SHP77 treated with DMSO at 0.1 percent for 48 hours (cell line): ENCODE measurements at regions not wholly inside any gene's neighbourhood (a gene's known extent, or its start where the extent isn't known, plus 50 kb on each side); places are given as distances from the start of the nearest gene placed in this dataset.

ENCODE experiments used
- DNase-seq: peaks from one replicate; lab custom pipeline; 2025; lab: John Stamatoyannopoulos, UW

DNA sequence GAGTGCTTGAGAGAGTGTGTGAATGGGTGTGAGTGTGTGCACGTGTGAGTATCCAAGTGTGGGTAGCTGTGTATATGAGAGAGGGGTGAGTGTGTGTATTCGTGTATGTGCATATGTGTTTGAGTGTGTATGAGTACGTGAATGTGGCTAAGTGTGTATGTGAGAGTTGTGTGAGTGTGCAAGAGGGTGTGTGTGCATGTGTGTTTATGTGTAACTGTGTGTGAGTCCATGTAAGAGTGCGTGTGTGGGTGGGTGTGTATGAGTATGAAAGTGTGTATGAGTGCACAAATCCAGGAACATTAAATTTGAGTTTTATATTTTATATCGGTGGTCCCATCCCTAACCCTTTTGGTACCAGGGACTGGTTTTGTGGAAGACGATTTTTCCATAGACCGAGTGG lies 156.4 kb downstream of the TENT4A start:
- no peak for DNase-seq

DNA sequence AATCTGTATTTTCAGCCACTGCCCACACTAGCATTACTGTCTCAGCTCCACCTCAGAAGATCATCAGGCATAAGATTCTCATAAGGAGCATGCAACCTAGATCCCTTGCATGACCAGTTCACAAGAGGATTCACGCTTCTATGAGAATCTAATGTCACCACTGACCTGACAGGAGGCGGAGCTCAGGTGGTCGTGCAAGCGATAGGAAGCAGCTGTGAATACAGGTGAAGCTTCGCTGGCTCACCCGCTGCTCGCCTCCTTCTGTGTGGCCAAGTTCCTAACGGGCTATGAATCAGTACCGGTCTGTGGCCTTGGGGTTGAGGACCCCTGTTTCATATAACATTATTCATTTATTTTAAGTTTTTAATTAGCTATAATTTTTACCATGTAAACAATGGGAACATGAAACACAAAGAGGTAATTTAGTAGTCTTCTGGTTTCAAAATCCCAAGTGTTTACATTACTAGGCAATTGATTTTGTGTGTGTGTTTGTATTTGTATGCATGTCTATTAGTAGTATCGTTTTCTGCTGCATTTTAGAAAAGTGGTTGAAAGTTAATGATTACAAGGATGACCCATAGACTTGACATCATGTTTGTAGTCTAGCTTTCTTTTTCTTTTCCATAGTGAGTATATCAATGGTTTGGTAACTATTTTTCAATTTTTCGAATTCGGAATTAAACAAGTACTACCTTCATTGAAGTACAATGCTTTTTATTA lies 159.4 kb downstream of the TENT4A start:
- DNase-seq = no peak

DNA sequence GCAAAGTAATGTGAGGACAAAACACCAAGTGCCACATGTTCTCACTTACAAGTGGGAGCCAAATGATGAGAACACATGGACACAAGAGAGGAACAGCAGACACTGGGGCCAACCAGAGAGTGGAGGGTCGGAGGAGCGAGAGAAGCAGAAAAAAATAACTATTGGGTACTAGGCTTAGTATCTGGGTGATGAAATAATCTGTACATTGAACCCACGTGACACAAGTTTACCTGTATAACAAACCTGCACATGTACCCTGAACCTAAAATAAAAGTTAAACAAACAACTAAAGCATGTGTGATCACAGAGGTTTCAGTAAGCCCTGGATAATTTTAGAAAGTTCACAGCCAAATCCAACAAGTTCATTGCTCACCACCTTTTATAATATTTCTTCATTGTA lies 160.1 kb downstream of the TENT4A start:
- DNase-seq = no peak

DNA sequence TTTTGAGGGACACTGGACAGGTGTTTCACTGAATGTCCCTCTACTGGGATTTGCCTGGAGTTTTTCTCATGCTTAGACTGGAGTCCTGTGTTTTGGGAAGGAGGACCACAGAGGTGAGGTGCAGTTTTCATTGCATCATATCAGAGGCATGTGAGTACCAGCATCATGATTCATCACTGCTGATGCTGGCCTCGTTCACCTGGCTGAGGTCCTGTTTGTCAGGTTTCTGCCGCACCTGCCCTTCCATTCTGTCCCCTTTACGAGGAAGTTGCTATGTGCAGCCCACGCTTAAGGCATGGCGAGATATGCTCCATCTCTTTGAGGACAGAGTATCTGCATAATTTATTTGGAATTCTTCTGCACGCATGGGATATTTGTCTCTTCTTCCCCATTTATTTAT lies 162.1 kb downstream of the TENT4A start:
- no peak for DNase-seq

DNA sequence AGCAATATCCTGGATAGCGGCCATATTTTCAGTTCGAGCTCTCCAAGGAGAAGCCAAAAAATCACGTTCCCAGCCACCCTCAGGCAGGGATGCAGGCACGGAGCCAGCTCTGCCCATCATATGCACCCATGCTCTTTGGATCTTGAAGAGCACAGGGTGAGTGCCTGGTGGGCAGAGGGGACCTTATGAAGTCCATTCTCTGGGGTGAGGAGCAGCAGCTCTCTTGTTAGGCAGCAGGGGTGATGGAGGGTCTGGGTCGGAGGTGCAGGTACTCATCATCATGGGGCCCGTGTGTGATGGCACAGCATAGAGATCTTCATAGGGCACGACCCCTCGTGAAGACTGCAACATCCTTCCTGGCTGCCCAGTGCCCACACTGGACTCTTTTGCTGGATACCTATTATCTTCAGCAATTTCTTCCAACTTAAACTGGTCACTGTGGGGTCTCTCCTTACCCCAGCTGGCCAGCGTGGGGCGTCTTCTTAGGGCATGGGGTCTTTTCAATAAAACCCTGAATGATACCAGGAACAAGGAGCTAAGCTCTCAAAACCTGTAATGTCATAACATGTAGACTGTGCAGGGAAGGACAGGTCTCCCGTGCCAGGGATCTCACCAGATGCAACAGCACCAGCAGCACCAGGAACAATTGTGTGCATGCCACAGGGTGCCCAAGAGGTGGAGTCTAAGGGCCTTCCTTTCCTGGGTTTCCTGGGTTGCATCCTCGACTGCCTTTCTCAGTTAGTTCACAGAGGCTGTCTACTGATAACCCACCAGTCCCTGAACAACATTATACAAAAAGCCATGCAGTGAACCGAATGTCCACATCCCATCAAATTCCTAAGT lies 165.0 kb downstream of the TENT4A start:
- no peak for DNase-seq

DNA sequence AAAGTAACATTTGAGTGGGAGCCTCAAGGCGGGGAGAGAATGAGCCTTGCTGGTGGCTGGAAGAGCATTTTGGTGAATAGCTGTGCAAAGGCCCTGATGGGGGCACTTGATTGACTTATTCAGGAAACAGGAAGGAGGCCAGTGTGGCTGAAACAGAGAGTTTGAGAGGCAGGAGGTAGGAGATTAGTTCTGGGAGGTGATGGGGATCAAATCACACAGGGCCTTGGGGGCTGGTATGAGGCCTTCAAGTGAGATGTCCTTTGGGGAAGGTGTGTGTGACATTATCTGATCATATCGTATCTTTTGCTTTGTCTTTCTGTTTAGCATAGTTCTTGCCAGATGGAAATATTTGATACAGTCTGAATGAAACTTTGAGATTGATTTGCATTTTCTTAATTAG lies 172.3 kb downstream of the TENT4A start:
- DNase-seq = no peak

DNA sequence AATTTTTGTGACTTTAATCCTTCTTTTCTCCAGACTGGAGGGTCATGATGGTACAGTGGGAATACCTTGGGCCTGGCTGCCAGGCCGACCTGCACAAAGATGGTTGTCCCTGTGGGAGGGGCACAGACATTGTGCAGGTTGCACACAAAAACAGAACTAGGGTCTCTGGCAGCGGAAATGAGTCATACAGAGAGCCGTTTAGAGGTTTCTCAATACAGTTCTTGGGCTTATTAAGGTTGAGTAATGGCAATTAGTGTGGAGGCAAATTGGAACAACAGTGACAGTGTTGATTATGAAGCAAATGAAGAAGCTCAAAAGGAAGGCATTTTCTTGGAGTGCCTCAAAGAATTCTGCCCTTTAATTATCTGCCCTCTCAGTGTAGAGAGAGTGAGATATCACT lies 173.6 kb downstream of the TENT4A start:
- no peak for DNase-seq

DNA sequence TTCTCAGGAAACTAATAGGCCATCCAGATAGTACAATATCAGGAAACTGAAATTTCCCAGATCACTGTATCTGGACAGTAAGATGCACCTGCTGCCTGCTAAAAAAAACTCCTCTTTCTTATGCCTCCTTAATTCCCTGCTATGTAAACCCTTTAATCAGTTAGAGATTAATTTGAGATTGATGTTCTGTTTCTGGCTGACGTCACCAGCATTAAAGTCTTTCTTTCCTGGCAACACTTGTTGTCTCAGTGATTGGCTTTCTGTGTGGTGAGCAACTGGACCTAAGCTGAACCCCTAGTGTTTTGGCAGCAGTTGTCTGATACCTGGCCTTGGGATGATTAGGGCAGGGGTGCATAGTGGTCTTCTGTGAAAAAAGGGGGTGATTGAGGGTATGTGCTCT lies 175.8 kb downstream of the TENT4A start:
- DNase-seq = no peak

DNA sequence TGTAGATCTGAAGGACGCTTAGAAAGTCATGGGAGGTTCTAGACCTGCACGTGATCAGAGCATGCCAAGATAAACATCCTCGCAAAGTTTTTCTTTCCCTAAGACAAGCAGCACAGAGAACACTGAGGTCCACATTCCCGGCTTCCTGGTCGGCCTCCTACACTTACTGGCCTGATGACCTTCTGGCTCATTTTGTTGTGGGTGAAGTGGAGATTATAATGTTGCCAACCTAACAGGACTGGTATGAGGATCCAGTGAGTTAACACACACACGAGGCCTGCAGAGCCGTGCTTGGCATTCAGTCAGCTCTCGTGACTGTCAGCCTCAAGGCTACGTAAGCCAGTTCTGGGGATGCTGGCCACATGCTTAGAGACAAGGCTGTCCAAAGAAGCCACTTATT lies 186.0 kb downstream of the TENT4A start:
- DNase-seq = no peak

DNA sequence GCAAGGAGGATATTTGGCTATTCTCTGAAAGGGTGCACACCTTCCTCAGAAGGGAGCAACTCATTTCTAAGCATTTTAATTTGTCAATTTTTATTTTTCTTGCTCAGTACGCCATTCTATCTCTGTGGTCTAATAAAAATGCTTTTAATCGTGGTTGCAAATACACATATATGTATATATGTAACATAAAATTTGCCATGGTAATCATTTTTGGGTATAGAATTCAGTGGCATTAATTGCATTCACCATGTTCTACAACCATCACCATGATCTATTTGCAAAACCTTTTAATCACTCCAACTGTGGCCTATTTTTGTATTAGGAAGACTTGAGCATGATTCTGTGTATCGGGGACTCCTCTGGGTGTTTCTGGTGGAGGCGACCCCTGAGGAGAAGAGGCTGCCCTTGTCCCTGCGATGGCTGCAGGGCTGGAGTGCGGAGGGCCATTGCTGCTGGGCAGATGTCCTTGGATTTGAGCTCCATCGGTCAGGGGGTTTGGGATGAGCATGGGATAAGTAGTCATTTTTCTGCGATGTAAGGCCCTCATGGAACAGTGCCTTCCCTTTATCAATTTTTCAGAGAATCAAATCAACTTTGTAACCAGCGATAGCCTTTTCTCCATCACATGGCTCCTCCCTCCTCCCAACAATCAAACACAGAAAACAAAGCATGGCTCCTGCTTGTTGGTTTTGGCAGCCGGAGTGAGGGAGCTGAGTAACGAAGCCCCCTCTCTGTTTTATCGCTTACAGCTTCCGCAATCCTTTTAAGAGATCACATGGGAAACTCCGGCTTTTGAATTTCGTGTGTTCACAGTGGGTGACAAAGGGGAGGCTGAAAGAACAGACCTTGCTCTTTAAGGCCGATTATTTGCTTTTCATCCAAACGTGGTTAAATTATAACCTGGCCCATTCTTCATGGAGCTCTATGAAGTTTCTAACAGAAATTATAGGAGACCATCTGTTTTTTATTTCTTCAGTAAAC lies 187.3 kb downstream of the TENT4A start:
- DNase-seq = no peak

DNA sequence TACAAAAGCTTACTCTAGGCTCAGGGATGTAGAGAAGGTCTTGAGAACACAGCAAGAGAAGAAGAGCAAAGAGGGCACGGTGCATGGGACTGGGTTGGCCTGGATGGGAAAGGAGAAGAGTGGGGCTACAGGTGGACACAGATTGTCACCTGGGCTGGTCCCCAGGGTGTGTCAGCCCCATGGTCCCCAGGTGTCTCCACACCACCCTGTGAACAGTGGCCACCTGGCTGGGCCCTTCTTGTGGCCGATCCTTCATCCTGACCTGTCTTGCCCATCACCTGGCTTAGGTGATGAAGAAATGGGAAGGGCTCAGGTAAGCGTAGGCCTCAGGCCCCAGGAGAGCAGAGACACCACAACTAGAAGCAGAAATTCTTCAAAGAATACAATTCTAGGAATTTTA lies 188.9 kb downstream of the TENT4A start:
- no peak for DNase-seq

DNA sequence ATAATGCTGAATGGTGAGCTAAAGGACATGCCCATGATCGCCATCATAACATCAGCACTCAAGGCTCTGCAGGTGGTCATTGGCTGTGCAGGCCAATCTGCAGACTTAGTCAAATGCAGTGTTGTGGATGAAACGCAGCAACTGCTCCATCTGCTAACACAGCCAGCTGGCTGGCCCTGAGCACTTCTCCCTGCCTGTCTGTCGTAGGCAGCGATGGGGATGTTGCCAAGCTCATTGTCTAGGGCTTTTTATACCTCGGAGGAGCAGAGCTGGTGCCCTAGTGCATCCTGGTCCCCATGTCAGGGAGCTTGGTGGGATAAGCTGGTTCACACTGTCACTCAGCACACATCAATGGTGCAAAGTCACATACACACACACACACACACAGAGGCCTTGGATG lies 189.4 kb downstream of the TENT4A start:
- DNase-seq = no peak

DNA sequence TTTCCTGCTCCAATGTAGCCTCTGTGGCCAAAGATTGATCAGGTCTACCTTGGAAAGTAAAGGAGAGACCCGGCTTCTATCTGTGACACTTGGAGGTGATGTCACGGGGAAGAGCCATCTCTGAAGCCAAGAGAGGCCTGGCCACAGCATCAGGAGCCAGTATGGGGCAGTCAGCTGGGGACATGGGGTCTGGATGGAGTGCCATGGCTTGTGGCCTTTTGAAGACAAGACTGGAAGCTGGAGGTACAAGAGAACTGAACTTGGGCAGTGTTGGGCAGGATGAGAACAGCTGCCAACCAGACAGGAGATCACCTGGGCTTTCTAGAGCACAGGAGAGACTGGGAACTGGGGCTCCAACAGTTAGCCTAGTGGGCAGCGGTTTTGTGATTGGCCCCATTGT lies 190.7 kb downstream of the TENT4A start:
- DNase-seq = no peak

DNA sequence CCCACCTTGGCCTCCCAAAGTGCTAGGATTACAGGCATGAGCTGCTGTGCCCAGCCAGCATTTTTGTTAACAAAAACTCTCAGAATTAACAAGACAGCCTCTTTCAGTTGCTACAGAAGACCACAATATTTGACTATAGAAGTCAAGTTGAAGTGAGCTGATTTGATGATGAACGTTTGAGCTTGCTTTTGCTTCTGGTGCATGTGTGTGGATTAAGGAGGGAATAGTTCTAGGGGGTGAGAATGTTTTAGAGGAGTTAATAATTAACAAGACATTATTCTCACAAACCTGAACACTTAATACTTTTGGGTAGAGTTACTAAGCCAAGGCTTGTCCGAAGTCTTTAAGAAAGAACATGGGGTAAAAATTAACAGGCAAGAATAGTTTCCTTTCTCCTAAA lies 191.6 kb downstream of the TENT4A start:
- no peak for DNase-seq

DNA sequence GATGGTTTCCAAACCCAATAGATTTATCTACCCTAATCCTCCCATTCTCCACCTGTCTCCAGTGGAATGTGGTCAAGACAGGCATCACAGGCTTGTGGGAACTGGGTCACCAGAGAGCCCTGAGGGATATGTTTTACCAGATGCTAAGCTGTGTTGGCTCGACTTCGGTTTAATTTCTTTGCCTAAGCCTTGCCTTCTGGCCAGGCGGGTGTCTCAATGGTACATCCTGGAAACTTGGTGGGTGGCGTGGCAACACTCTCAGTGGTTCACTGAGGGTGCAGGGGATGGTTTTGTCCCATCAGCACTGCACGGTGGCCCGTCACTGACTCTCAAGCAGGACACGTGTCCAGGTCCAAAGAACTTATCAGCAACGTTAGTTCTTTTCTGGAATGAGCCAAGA lies 192.2 kb downstream of the TENT4A start:
- DNase-seq = no peak

DNA sequence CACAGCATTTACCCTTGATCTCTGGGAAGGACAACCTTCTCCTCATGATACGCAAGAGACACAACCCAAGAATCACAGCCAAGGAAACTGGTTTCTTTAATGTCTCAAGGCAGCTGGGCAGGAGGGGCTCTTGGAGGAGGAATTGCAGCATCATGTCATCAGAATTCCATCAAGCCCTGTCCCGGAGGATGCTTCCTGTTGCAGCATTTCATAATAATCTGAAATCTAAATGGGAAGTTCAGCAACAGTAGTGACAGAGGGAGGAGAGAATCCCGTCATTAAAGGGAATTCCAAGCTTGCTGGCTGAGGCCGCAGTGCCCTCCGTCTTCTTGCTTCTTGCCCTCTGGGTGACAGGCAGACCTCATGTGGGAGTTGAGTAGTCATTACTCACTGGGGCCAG lies 192.7 kb downstream of the TENT4A start:
- DNase-seq = no peak

DNA sequence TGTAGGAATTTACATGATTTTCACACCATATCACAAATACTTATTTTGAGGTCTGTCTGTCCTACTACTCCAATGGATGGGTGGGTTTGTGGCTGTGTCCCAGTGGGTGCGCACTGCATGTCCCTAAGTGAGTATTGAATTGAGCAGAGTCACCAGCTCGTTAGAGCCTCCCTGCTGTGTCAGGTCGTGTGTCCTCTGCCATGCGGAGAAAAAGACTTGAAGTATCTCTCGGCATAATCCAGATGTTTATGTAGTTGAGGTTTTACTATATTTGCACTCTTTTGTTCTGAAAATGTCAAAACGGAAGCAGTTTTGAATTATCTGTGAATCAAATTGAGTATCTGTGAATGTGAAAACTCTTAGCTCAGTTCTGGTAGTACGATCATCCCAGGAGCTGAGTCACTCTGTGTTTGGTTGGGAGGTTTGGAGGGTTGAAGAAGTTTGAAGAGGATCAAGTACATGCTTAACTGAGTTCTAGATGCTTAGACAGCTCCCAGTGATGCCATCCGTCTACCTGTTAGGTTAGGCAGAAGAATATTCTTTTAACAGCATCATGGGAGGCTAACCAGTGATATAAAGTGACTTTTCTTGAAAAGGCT lies 194.2 kb downstream of the TENT4A start:
- no peak for DNase-seq

DNA sequence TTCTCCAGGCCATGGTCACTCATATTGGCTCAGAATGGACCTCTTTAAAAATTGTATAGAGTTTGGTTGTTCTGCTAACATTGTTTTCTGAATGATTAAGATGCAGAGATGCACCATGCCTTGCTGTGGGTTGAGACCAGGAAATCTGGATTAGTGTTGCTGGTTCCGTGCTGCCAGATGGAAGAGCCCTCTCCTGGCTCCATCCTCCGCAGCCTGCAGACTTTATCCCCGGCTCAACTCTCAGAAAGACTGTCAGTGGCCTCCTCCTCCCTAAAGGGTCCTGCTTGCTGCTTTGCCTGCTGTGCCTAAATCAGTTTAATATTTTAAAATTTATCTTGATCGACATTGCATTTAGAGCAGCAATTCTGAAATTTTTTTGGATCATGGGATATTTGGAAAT lies 196.7 kb downstream of the TENT4A start:
- no peak for DNase-seq

DNA sequence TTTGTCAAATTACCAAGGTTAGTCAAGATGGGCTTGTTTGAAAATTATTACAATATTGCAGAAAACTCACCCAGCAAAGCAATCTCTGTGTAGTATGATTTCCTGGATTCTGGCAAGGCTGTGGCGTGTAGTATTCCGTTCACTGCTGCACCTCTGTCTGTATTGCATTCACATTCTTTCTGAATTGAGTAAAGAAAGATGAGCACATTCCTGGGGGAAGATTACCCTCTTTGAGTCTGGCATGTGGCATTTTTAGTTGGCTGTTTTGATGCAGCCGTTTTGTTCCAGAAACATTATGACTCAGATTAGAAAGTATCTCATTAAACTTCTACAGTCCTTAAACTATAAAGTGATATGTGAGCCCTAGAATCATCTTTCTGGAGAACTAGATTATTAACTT lies 197.7 kb downstream of the TENT4A start:
- no peak for DNase-seq

DNA sequence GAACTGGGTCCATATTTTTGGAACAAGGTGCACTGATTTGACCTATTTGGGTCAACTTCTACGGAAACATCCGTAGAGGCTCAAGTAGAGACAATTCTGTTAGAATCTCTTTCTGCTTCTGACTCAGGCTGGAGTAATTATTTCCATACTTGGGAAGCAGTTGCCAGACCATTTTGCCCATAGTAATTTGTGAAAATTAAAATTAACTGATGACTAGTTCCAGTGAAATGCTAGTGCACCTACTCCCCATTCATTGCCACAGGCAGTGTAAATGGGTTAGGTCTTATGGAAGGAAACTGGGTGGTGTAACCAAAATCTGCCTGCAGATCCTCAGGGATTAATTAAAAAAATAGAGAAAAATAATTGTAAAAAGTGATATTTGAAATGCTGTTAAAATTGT lies 201.1 kb downstream of the TENT4A start:
- DNase-seq = no peak

DNA sequence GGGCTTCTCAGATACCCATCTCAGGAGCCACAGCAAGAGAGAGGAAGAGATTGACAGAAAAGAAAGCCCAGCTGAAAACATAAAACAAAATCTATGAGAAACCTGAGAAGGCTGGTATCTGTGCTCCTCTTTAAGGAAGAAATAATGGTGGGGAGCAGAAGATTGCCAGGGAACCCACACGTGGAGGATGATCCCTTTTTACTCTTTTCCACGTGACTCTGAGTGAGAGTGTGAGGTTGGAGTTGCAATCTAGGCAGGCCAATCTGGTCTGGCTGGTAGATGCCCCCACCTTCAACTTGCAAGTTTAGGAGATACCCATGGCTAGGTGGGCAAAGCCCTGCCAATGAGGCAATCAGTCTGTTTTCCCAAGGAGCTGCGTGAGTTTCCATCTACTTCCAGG lies 202.3 kb downstream of the TENT4A start:
- no peak for DNase-seq

DNA sequence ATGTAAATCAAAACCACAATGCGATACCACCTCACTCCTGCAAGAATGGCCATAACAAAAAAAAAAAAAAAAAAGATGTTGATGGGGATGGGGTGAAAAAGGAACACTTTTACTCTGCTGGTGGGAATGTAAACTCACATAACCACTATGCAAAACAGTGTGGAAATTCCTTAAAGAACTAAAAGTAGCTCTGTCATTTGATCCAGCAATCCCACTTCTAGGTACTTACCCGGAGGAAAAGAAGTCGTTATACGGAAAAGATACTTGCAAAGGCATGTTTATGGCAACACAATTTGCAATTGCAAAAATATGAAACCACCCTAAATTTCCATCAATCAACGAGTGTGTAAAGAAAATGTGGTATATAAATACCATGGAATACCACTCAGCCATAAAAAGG lies 205.0 kb downstream of the TENT4A start:
- DNase-seq = no peak
